Fibroblast of lung (primary cell): ENCODE measurements at regions not wholly inside any gene's neighbourhood (a gene's known extent, or its start where the extent isn't known, plus 50 kb on each side); places are given as distances from the start of the nearest gene placed in this dataset.

Experiments used
- DNase-seq, 2 donors: peaks; one replicate each; pipeline versions ENCODE4 v3.0.0 to v3.0.0-alpha.2; 2010; ENCODE audit warnings: low read depth in 2 of 2
- H2AFZ ChIP-seq: 2 replicates; pipeline ENCODE4 v1.5.1; 2012; ENCODE audit warnings: low read length, control low read depth, inconsistent platforms
- H3K27ac ChIP-seq: 2 replicates; pipeline ENCODE4 v1.5.1; 2011; ENCODE audit warnings: low read length, control low read depth; ENCODE audit not compliant: insufficient read depth
- H3K27me3 ChIP-seq: 2 replicates; pipeline ENCODE4 v1.5.1; 2011; ENCODE audit warnings: mild to moderate bottlenecking, low read length; ENCODE audit not compliant: control insufficient read depth, insufficient read depth
- H3K36me3 ChIP-seq: 2 replicates; pipeline ENCODE4 v1.5.1; 2011; ENCODE audit warnings: low read length; ENCODE audit not compliant: control insufficient read depth, insufficient read depth
- H3K4me1 ChIP-seq: 2 replicates; pipeline ENCODE4 v1.5.1; 2011; ENCODE audit warnings: low read length; ENCODE audit not compliant: control insufficient read depth, insufficient read depth; ENCODE audit errors: extremely low read depth
- H3K4me2 ChIP-seq: 2 replicates; pipeline ENCODE4 v1.5.1; 2011; ENCODE audit warnings: low read length, control low read depth; ENCODE audit not compliant: insufficient read depth; ENCODE audit errors: extremely low read depth
- H3K4me3 ChIP-seq, 4 experiments: fragments of 200-600 bp in 1 of 4; sonication (generic) in 1 of 4; replicated peaks in 1 of 4; 2 replicates each; pipeline ENCODE4 v1.5.1; 2011 to 2016; ENCODE audit warnings: low read length in 4 of 4, low read depth in 3 of 4, mild to moderate bottlenecking in 3 of 4, control low read depth in 2 of 4, inconsistent platforms in 1 of 4, mixed read lengths in 1 of 4; ENCODE audit not compliant: insufficient read depth in 1 of 4; ENCODE audit errors: control extremely low read depth in 1 of 4
- H3K79me2 ChIP-seq: 2 replicates; pipeline ENCODE4 v1.5.1; 2012; ENCODE audit warnings: mild to moderate bottlenecking, low read length, inconsistent platforms; ENCODE audit not compliant: control insufficient read depth, insufficient read depth
- H3K9ac ChIP-seq: 2 replicates; pipeline ENCODE4 v1.5.1; 2011; ENCODE audit warnings: mild to moderate bottlenecking, low read length, control low read depth; ENCODE audit not compliant: insufficient read depth
- H3K9me3 ChIP-seq: 2 replicates; pipeline ENCODE4 v1.5.1; 2012; ENCODE audit warnings: low read depth, low read length; ENCODE audit not compliant: control insufficient read depth, insufficient read depth
- H4K20me1 ChIP-seq: 2 replicates; pipeline ENCODE4 v1.5.1; 2011; ENCODE audit warnings: low read length; ENCODE audit not compliant: control insufficient read depth, insufficient read depth; ENCODE audit errors: extremely low read depth
- EZH2 ChIP-seq: IDR thresholded peaks from 2 replicates; pipeline ENCODE4 v1.5.1; 2012; ENCODE audit warnings: low read length, control low read depth, mild to moderate bottlenecking; ENCODE audit errors: missing control alignments
- TF ChIP-seq, protein P1 (sequence below), 2 donors: IDR thresholded peaks in 1 of 2; conservative IDR thresholded peaks in 1 of 2; 1 replicate in 1 of 2; 2 replicates in 1 of 2; pipeline ENCODE4 v1.5.1; 2011 to 2012; ENCODE audit warnings: low read length in 2 of 2, control low read depth in 1 of 2, inconsistent platforms in 1 of 2, low read depth in 1 of 2, mild to moderate bottlenecking in 1 of 2

- no peaks in the 10 kb centered on the region for H3K4me1 ChIP-seq
- no peak overlapping the region for H3K4me3 ChIP-seq
- no peaks in the 10 kb centered on the region for H3K27me3 ChIP-seq
- no peak overlapping the region for H3K9ac ChIP-seq
- H3K79me2 ChIP-seq = no peaks in the 10 kb centered on the region
- H3K36me3 ChIP-seq = no peaks in the 10 kb centered on the region
- no peak overlapping the region for H2AFZ ChIP-seq
- H4K20me1 ChIP-seq = no peaks in the 10 kb centered on the region
- DNase-seq = no peak
- no peak for TF ChIP-seq EZH2
- TF ChIP-seq, protein P1, sequence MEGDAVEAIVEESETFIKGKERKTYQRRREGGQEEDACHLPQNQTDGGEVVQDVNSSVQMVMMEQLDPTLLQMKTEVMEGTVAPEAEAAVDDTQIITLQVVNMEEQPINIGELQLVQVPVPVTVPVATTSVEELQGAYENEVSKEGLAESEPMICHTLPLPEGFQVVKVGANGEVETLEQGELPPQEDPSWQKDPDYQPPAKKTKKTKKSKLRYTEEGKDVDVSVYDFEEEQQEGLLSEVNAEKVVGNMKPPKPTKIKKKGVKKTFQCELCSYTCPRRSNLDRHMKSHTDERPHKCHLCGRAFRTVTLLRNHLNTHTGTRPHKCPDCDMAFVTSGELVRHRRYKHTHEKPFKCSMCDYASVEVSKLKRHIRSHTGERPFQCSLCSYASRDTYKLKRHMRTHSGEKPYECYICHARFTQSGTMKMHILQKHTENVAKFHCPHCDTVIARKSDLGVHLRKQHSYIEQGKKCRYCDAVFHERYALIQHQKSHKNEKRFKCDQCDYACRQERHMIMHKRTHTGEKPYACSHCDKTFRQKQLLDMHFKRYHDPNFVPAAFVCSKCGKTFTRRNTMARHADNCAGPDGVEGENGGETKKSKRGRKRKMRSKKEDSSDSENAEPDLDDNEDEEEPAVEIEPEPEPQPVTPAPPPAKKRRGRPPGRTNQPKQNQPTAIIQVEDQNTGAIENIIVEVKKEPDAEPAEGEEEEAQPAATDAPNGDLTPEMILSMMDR (conservative IDR thresholded peaks at IDR 0.05 in 1 of 2, IDR thresholded peaks at IDR 0.05 in 1 of 2; ENCODE audit: low read depth in 1 of 2, low read length in 2 of 2) = no peak
- no peak overlapping the region for H3K4me2 ChIP-seq
- H3K27ac ChIP-seq = no peak overlapping the region
- no peaks in the 10 kb centered on the region for H3K9me3 ChIP-seq
Observed at GRCh38 chr2:219857751-219858150, 230.3 kb downstream of the SLC4A3 start.

GRCh38 chr2:219861307-219861706, 233.9 kb downstream of the SLC4A3 start:
- H3K79me2 ChIP-seq = no peaks in the 10 kb centered on the region
- no peak overlapping the region for H3K27ac ChIP-seq
- no peak overlapping the region for H3K9ac ChIP-seq
- no peaks in the 10 kb centered on the region for H3K36me3 ChIP-seq
- no peak for DNase-seq
- H3K27me3 ChIP-seq = no peaks in the 10 kb centered on the region
- no peak overlapping the region for H2AFZ ChIP-seq
- no peak overlapping the region for H3K4me2 ChIP-seq
- no peaks in the 10 kb centered on the region for H3K9me3 ChIP-seq
- TF ChIP-seq, protein P1 (conservative IDR thresholded peaks at IDR 0.05 in 1 of 2, IDR thresholded peaks at IDR 0.05 in 1 of 2; ENCODE audit: low read depth in 1 of 2, low read length in 2 of 2) = no peak
- H3K4me3 ChIP-seq = no peak overlapping the region
- no peaks in the 10 kb centered on the region for H4K20me1 ChIP-seq
- no peaks in the 10 kb centered on the region for H3K4me1 ChIP-seq

DNA sequence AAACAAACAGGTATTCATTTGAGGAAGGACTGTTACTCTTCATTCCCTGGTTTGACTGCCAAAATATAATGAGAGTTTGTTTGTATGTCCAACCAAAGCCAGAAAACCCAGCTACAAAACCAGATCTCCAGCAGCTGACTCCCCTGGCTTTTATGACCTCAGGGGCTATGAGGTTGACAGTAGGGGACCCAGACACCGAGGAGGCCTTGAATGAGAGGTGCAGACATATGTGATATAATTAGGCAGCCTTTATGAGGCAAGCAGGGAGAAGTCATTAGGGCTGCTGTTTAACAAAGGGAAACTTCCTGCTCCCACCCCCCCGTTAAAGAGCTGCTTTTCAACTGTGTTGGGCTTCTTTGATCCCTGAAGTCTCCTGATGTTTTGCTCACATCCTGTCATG, 236.7 kb downstream of the SLC4A3 start:
- no peaks in the 10 kb centered on the region for H3K4me1 ChIP-seq
- no peak for DNase-seq
- H2AFZ ChIP-seq = no peak overlapping the region
- H3K9me3 ChIP-seq = no peaks in the 10 kb centered on the region
- no peak for TF ChIP-seq EZH2
- TF ChIP-seq, protein P1 (conservative IDR thresholded peaks at IDR 0.05 in 1 of 2, IDR thresholded peaks at IDR 0.05 in 1 of 2; ENCODE audit: low read depth in 1 of 2, low read length in 2 of 2) = no peak
- H3K27me3 ChIP-seq = no peaks in the 10 kb centered on the region
- no peaks in the 10 kb centered on the region for H4K20me1 ChIP-seq
- H3K9ac ChIP-seq = no peak overlapping the region
- no peaks in the 10 kb centered on the region for H3K79me2 ChIP-seq
- no peaks in the 10 kb centered on the region for H3K36me3 ChIP-seq
- H3K4me3 ChIP-seq = no peak overlapping the region
- no peak overlapping the region for H3K4me2 ChIP-seq
- H3K27ac ChIP-seq = no peak overlapping the region
